ENCODE measurements at regions not wholly inside any gene's neighbourhood (a gene's known extent, or its start where the extent isn't known, plus 50 kb on each side); places are given as distances from the start of the nearest gene placed in this dataset.

- TF ChIP-seq CTCF (conservative IDR thresholded peaks at IDR 0.05; ENCODE audit: low read length) (no peak), EZH2phosphoT487 (IDR thresholded peaks at IDR 0.05; ENCODE audit: borderline replicate concordance) (no peak)
These were observed 62.3 kb upstream of the IGF1R start for GRCh38 chr15:98586066-98586465.

Measured in Loucy (cell line).